ENCODE measurements at regions not wholly inside any gene's neighbourhood (a gene's known extent, or its start where the extent isn't known, plus 50 kb on each side); places are given as distances from the start of the nearest gene placed in this dataset.

GRCh38 chr11:127105593-127106541 is 105.3 kb upstream of the KIRREL3 start:
- TF ChIP-seq, protein P1, sequence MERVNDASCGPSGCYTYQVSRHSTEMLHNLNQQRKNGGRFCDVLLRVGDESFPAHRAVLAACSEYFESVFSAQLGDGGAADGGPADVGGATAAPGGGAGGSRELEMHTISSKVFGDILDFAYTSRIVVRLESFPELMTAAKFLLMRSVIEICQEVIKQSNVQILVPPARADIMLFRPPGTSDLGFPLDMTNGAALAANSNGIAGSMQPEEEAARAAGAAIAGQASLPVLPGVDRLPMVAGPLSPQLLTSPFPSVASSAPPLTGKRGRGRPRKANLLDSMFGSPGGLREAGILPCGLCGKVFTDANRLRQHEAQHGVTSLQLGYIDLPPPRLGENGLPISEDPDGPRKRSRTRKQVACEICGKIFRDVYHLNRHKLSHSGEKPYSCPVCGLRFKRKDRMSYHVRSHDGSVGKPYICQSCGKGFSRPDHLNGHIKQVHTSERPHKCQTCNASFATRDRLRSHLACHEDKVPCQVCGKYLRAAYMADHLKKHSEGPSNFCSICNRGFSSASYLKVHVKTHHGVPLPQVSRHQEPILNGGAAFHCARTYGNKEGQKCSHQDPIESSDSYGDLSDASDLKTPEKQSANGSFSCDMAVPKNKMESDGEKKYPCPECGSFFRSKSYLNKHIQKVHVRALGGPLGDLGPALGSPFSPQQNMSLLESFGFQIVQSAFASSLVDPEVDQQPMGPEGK (CRISPR knock-in tag; IDR thresholded peaks at IDR 0.05; ENCODE audit: borderline replicate concordance) = no peak
- no peak for TF ChIP-seq ZNF70 (CRISPR knock-in tag; IDR thresholded peaks at IDR 0.05)
- TF ChIP-seq, protein P2, sequence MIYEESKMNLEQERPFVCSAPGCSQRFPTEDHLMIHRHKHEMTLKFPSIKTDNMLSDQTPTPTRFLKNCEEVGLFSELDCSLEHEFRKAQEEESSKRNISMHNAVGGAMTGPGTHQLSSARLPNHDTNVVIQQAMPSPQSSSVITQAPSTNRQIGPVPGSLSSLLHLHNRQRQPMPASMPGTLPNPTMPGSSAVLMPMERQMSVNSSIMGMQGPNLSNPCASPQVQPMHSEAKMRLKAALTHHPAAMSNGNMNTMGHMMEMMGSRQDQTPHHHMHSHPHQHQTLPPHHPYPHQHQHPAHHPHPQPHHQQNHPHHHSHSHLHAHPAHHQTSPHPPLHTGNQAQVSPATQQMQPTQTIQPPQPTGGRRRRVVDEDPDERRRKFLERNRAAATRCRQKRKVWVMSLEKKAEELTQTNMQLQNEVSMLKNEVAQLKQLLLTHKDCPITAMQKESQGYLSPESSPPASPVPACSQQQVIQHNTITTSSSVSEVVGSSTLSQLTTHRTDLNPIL (CRISPR knock-in tag; IDR thresholded peaks at IDR 0.05; ENCODE audit: low read depth) = no peak
